GM23338 (cell line): ENCODE measurements at regions not wholly inside any gene's neighbourhood (a gene's known extent, or its start where the extent isn't known, plus 50 kb on each side); places are given as distances from the start of the nearest gene placed in this dataset.

Experiments
- ATAC-seq: fragments of 200-7000 bp; cut with Tn5 transposase; 3 replicates; pipeline ENCODE4 v1.9.1; 2020
- DNase-seq: peaks from one replicate; pipeline ENCODE4 v3.0.0-alpha.2; 2015; ENCODE audit warnings: low spot score
- H2AFZ ChIP-seq: fragments of 200-600 bp; sonication (generic); 2 replicates; pipeline ENCODE4 v1.8.0; 2016; ENCODE audit warnings: antibody characterized with exemption, mild to moderate bottlenecking, moderate library complexity
- H3F3A ChIP-seq: fragments of 200-600 bp; sonication (generic); replicated peaks from 2 replicates; pipeline ENCODE4 v1.8.0; 2017; ENCODE audit warnings: antibody characterized with exemption, mixed run types, low read depth
- H3K27ac ChIP-seq: fragments of 200-600 bp; sonication (generic); 2 replicates; pipeline ENCODE4 v1.6.1; 2016; ENCODE audit warnings: low read depth
- H3K27me3 ChIP-seq: fragments of 200-600 bp; sonication (generic); 2 replicates; pipeline ENCODE4 v1.8.0; 2016; ENCODE audit warnings: mild to moderate bottlenecking, mixed run types, moderate library complexity; ENCODE audit not compliant: insufficient read depth
- H3K36me3 ChIP-seq: fragments of 200-600 bp; sonication (generic); 2 replicates; pipeline ENCODE4 v1.8.0; 2016; ENCODE audit warnings: mild to moderate bottlenecking; ENCODE audit not compliant: insufficient read depth
- H3K4me1 ChIP-seq: fragments of 200-600 bp; sonication (generic); 2 replicates; pipeline ENCODE4 v1.8.0; 2016; ENCODE audit warnings: mild to moderate bottlenecking, moderate library complexity; ENCODE audit not compliant: insufficient read depth
- H3K4me2 ChIP-seq: fragments of 200-600 bp; sonication (generic); 2 replicates; pipeline ENCODE4 v1.7.1; 2017; ENCODE audit warnings: mixed run types
- H3K4me3 ChIP-seq: fragments of 200-600 bp; sonication (generic); 2 replicates; pipeline ENCODE4 v1.6.1; 2016; ENCODE audit warnings: mixed run types
- H3K79me2 ChIP-seq: fragments of 200-600 bp; sonication (generic); replicated peaks from 2 replicates; pipeline ENCODE4 v1.8.0; 2017; ENCODE audit warnings: mild to moderate bottlenecking; ENCODE audit not compliant: insufficient read depth
- H3K9me2 ChIP-seq: fragments of 200-600 bp; sonication (generic); 2 replicates; pipeline ENCODE4 v1.8.0; 2017; ENCODE audit not compliant: insufficient read depth
- H4K20me1 ChIP-seq: fragments of 200-600 bp; sonication (generic); replicated peaks from 2 replicates; pipeline ENCODE4 v1.8.0; 2017; ENCODE audit warnings: mild to moderate bottlenecking; ENCODE audit not compliant: insufficient read depth
- H3K27ac Mint-ChIP-seq: 2 replicates; pipeline ENCODE4 v1.8.0; 2020; ENCODE audit warnings: inconsistent platforms, mild to moderate bottlenecking, moderate library complexity, mixed read lengths
- H3K27me3 Mint-ChIP-seq: 3 replicates; pipeline ENCODE4 v1.8.0; 2022; ENCODE audit warnings: low read depth, mild to moderate bottlenecking, moderate library complexity, mixed read lengths, inconsistent platforms; ENCODE audit not compliant: insufficient read depth, poor library complexity
- H3K36me3 Mint-ChIP-seq: 3 replicates; pipeline ENCODE4 v1.8.0; 2021; ENCODE audit warnings: low read depth, mild to moderate bottlenecking, inconsistent platforms, moderate library complexity, mixed read lengths
- H3K4me1 Mint-ChIP-seq: 3 replicates; pipeline ENCODE4 v1.8.0; 2020; ENCODE audit warnings: mild to moderate bottlenecking, inconsistent platforms, mixed read lengths
- H3K4me3 Mint-ChIP-seq: 3 replicates; pipeline ENCODE4 v1.8.0; 2021; ENCODE audit warnings: moderate library complexity, mild to moderate bottlenecking, inconsistent platforms, mixed read lengths
- H3K9me3 Mint-ChIP-seq: 3 replicates; pipeline ENCODE4 v1.8.0; 2020; ENCODE audit warnings: moderate library complexity, mild to moderate bottlenecking, inconsistent platforms, mixed read lengths
- CREB1 ChIP-seq: fragments of 250-450 bp; sonication (Bioruptor Pico); IDR thresholded peaks from 2 replicates; pipeline ENCODE4 v1.5.0; 2020; ENCODE audit warnings: low read depth, mild to moderate bottlenecking, moderate library complexity
- ETS1 ChIP-seq: IDR thresholded peaks from 2 replicates; pipeline ENCODE4 v1.6.1; 2016; ENCODE audit warnings: antibody characterized with exemption
- EZH2 ChIP-seq: fragments of 200-600 bp; sonication (generic); IDR thresholded peaks from one replicate; pipeline ENCODE4 v1.8.0; 2017; ENCODE audit warnings: antibody characterized with exemption, mild to moderate bottlenecking, low read depth; ENCODE audit not compliant: unreplicated experiment
- EZH2phosphoT487 ChIP-seq: fragments of 200-600 bp; sonication (generic); IDR thresholded peaks from one replicate; pipeline ENCODE4 v1.8.1; 2018; ENCODE audit warnings: antibody characterized with exemption; ENCODE audit not compliant: unreplicated experiment
- JUNB ChIP-seq: IDR thresholded peaks from one replicate; pipeline ENCODE4 v1.6.1; 2016; ENCODE audit warnings: antibody characterized with exemption; ENCODE audit not compliant: unreplicated experiment
- NANOG ChIP-seq: IDR thresholded peaks from 2 replicates; pipeline ENCODE4 v1.6.1; 2016; ENCODE audit warnings: antibody characterized with exemption, borderline replicate concordance
- POLR2AphosphoS5 ChIP-seq: IDR thresholded peaks from 2 replicates; pipeline ENCODE4 v1.6.1; 2016; ENCODE audit warnings: antibody characterized with exemption, low read depth
- REST ChIP-seq: IDR thresholded peaks from one replicate; pipeline ENCODE4 v1.6.1; 2018; ENCODE audit warnings: antibody characterized with exemption; ENCODE audit not compliant: unreplicated experiment
- STAT1 ChIP-seq: IDR thresholded peaks from one replicate; pipeline ENCODE4 v1.6.1; 2016; ENCODE audit warnings: antibody characterized with exemption; ENCODE audit not compliant: unreplicated experiment
- ZNF114 ChIP-seq: fragments of 250-450 bp; sonication (Bioruptor Pico); IDR thresholded peaks from 2 replicates; pipeline ENCODE4 v1.5.0; 2020; ENCODE audit warnings: mild to moderate bottlenecking, moderate library complexity
- ZNF331 ChIP-seq: fragments of 250-450 bp; sonication (Bioruptor Pico); IDR thresholded peaks from 2 replicates; pipeline ENCODE4 v1.5.0; 2020; ENCODE audit warnings: low read depth, mild to moderate bottlenecking, moderate library complexity
- ZNF462 ChIP-seq: fragments of 250-450 bp; sonication (Bioruptor Pico); IDR thresholded peaks from 2 replicates; pipeline ENCODE4 v1.5.0; 2020; ENCODE audit warnings: mild to moderate bottlenecking, moderate library complexity

GRCh38 chr5:20476016-20476415 lies 488.0 kb upstream of the CDH18 start:
- no peaks in the 10 kb centered on the region for H3K9me3 Mint-ChIP-seq
- TF ChIP-seq ETS1 (no peak), POLR2AphosphoS5 (no peak), EZH2 (no peak), JUNB (no peak), NANOG (no peak), REST (no peak), ZNF462 (no peak), CREB1 (CRISPR knock-in tag) (no peak), EZH2phosphoT487 (no peak), STAT1 (no peak), ZNF331 (CRISPR knock-in tag) (no peak), ZNF114 (CRISPR knock-in tag) (no peak)

More at GRCh38 chr5:20476016-20476415, 488.0 kb upstream of the CDH18 start:
- Histone ChIP-seq H3K4me3 (no peak overlapping the region), H4K20me1 (no peaks in the 10 kb centered on the region), H3K27ac (no peak overlapping the region), H3K79me2 (no peaks in the 10 kb centered on the region), H3K9me2 (no peaks in the 10 kb centered on the region), H3K4me1 (no peaks in the 10 kb centered on the region), H3K36me3 (no peaks in the 10 kb centered on the region), H3K4me2 (no peak overlapping the region), H3K27me3 (no peaks in the 10 kb centered on the region), H2AFZ (no peak overlapping the region), H3F3A (no peaks in the 10 kb centered on the region)
- ATAC-seq (no peak), DNase-seq (no peak)
- Mint-ChIP-seq H3K27ac (no peak overlapping the region), H3K36me3 (no peaks in the 10 kb centered on the region), H3K4me3 (no peak overlapping the region), H3K27me3 (no peaks in the 10 kb centered on the region), H3K4me1 (no peaks in the 10 kb centered on the region)
